ENCODE measurements at regions not wholly inside any gene's neighbourhood (a gene's known extent, or its start where the extent isn't known, plus 50 kb on each side); places are given as distances from the start of the nearest gene placed in this dataset.

GRCh38 chr4:33306131-33306530 is 2586.0 kb downstream of the PCDH7 start:
- no peaks in the 10 kb centered on the region for H3K9me3 ChIP-seq (ENCODE audit: insufficient read depth in 2 of 2, low read depth in 1 of 2, low read length in 1 of 2)
- no peak overlapping the region for H2AK5ac ChIP-seq (ENCODE audit: low read depth, low read length)
- no peak overlapping the region for H3K14ac ChIP-seq (ENCODE audit: insufficient read length)
- H3K4me1 ChIP-seq (replicated peaks in 1 of 4; ENCODE audit: control insufficient read depth in 3 of 4, insufficient read depth in 4 of 4, low read length in 3 of 4), result no peaks in the 10 kb centered on the region
- H2BK120ac ChIP-seq (replicated peaks; ENCODE audit: low read depth, low read length), result no peak overlapping the region
- H3K4me2 ChIP-seq (ENCODE audit: insufficient read depth in 1 of 2, low read depth in 2 of 2, low read length in 2 of 2), result no peak overlapping the region
- H3K4me3 ChIP-seq (ENCODE audit: extremely low read depth in 1 of 4, insufficient read depth in 2 of 4, low read depth in 3 of 4, low read length in 4 of 4), result no peak overlapping the region
- no peak overlapping the region for H3K23ac ChIP-seq (ENCODE audit: insufficient read length)
- no peaks in the 10 kb centered on the region for H3K23me2 ChIP-seq (ENCODE audit: low read depth, low read length)
- H4K20me1 ChIP-seq (replicated peaks in 1 of 2; ENCODE audit: control insufficient read depth in 1 of 2, insufficient read depth in 2 of 2, low read length in 2 of 2), result no peaks in the 10 kb centered on the region
- H2BK5ac ChIP-seq (ENCODE audit: low read depth, low read length), result no peak overlapping the region
- ChIA-PET CTCF (ENCODE audit: partially characterized antibody) (interaction anchor here (0.9 kb wide), 1 partner anchor 16 kb away, joined by 3 read pairs; no protein-coding TSS in a partner anchor), POLR2A (ENCODE audit: partially characterized antibody) (no interaction called here)
- H3K27me3 ChIP-seq (replicated peaks in 1 of 4; ENCODE audit: control insufficient read depth in 3 of 4, extremely low read depth in 1 of 4, insufficient read depth in 3 of 4, low read length in 3 of 4), result no peaks in the 10 kb centered on the region
- H2BK12ac ChIP-seq (ENCODE audit: low read depth, low read length), result no peak overlapping the region
- no peak overlapping the region for H3K18ac ChIP-seq (ENCODE audit: extremely low read depth, low read length)
- no peak overlapping the region for H3K27ac ChIP-seq (ENCODE audit: low read depth, low read length)
- TF ChIP-seq SIX5 (IDR thresholded peaks at IDR 0.05; ENCODE audit: low read depth, low read length) (no peak), GTF2F1 (IDR thresholded peaks at IDR 0.05; ENCODE audit: borderline replicate concordance, low read depth, low read length) (no peak), TAF7 (optimal IDR thresholded peaks at IDR 0.05; ENCODE audit: borderline replicate concordance, low read depth, low read length) (no peak), CTCF (IDR thresholded peaks at IDR 0.05; ENCODE audit: control extremely low read depth in 1 of 3, insufficient read depth in 1 of 3, low read depth in 1 of 3, low read length in 3 of 3) (no peak)
- no peak overlapping the region for H4K5ac ChIP-seq (ENCODE audit: insufficient read length, low read depth, low read length)
- H2BK20ac ChIP-seq (ENCODE audit: low read length), result no peak overlapping the region
- no peak overlapping the region for H3K9ac ChIP-seq (replicated peaks in 1 of 4; ENCODE audit: extremely low read depth in 1 of 4, low read depth in 3 of 4, low read length in 3 of 4)
- WGBS, 2 experiments (ENCODE audit: extremely low coverage in 1 of 2, insufficient coverage in 1 of 2, insufficient read length in 1 of 2, insufficient replicate concordance in 2 of 2, low coverage in 1 of 2, low lambda C conversion rate in 2 of 2, missing lambda C conversion rate in 1 of 2), result 100% methylated on average over 2 of the region's 2 CpGs; no CpG with 5 or more reads in 1 of the 2 experiments
- H2AFZ ChIP-seq (ENCODE audit: low read length), result no peak overlapping the region
- no peak overlapping the region for H3K56ac ChIP-seq (replicated peaks; ENCODE audit: insufficient read length, low read depth, low read length)
- no peaks in the 10 kb centered on the region for H3K79me2 ChIP-seq (ENCODE audit: control insufficient read depth in 1 of 2, insufficient read depth in 2 of 2, low read length in 2 of 2)
- no peaks in the 10 kb centered on the region for H3K36me3 ChIP-seq (ENCODE audit: control insufficient read depth in 2 of 4, insufficient read depth in 4 of 4, low read length in 3 of 4)
- no peaks in the 10 kb centered on the region for H3K79me1 ChIP-seq (ENCODE audit: low read depth, low read length)
- H4K8ac ChIP-seq (ENCODE audit: extremely low read depth, insufficient read depth, low read length), result no peak overlapping the region
- DNase-seq (ENCODE audit: low read depth in 1 of 2, low spot score in 2 of 2) (no peak), FAIRE-seq (no peak)
- no peak overlapping the region for H4K91ac ChIP-seq (replicated peaks; ENCODE audit: insufficient read length, low read length)
- no peak overlapping the region for H2BK15ac ChIP-seq (ENCODE audit: low read length)
- no peak overlapping the region for H3K4ac ChIP-seq (replicated peaks; ENCODE audit: insufficient read length, low read depth, low read length)
